Cerebellar cortex (tissue), 1 donor: ENCODE measurements at regions not wholly inside any gene's neighbourhood (a gene's known extent, or its start where the extent isn't known, plus 50 kb on each side); places are given as distances from the start of the nearest gene placed in this dataset.

Experiments used
- DNase-seq: peaks from one replicate; pipeline ENCODE4 v3.0.0-alpha.2; 2015; ENCODE audit warnings: low spot score

DNA sequence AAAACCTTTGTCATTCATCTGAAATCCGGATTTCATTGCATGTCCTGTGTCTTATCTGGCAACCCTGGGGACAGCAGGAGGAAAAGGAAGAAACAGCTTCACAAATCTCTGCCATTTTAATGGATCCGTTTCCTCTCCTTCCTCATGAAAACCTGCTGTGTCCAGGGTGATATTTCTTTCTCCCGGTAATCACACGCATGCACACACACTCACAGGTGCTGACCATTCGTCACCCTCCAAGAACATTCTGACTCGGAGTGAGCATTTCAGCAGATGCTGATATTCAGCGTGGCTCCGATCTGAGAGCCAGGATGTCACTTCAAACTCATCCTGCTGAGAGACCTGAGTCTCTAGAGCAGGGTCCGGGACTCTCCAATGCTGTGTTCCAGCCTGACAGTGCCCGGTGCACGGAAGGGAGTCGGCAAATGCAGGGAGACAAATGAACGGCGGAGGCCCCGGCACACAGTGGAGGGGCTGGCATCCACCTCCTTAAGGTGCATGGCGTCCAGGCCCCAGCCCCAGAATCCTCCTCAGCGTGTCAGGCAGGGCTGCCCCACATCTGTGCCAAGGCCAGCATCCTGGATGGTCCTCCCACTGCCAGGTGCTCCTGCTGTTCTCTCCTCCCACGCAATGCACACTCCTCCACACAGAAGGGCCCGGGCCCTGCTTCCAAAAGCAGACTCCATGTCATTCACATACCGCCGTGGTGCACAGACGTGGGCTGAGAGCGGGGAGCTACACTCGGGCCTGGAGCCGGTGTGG is 70.7 kb downstream of the RBFOX3 start:
- no peak for DNase-seq

DNA sequence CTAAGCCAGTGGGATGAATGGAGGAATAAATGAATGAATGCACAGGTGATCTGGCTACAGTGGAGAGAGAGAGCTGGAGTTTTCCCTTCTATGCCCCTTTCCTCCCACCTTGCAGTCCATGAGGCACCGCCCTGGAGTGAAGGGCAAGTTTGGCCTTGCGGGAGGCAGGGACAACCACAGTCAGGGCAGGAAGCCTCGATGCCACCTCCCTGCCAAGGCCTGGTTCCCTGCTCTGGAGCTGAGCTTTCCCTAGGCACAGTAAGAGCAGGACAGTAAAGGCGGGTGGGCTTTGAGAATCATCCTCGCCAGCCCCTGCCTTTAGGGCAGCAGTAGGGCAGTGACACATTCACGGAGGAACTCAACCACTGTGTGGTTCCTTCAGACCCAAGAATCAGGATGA is 72.6 kb downstream of the RBFOX3 start:
- DNase-seq: no peak

DNA sequence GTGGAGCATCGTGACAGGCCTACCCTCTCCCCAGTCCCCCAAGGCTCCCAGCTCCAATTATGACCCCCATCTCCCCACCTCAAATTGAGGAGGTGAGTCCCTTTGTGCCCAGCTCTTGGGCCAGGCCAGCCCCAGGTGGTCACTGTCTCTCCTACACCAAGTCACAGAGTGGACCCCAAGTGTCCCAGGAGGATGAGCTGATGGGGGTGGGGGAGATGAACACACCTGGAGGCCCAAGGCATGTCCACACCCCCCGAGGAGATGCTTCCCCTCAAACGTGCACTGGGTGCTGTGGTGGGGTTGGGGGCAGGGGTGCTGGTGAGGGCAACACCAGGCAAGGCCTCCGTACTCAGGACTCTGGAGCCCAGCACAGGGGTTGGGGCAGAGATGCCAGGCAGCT is 73.2 kb downstream of the RBFOX3 start:
- no peak for DNase-seq

DNA sequence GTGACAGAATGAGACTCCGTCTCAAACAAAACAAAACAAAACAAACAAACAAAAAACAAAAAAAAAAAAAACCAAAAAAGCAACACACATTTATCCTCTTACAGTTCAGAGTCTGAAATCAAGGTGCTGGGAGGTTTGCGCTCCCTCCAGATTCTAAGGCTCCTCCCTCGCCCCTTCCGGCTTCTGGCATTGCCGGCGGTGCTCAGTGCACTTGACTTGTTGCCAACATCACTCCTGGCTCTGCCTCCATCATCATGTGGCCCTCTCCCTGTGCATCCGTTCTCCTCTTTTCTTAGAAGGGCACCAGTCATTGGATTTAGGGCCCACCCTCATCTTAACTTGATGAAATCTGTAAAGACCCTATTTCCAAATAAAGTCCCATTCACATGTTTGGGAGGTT is 73.8 kb downstream of the RBFOX3 start:
- DNase-seq: peak; percentile 85

DNA sequence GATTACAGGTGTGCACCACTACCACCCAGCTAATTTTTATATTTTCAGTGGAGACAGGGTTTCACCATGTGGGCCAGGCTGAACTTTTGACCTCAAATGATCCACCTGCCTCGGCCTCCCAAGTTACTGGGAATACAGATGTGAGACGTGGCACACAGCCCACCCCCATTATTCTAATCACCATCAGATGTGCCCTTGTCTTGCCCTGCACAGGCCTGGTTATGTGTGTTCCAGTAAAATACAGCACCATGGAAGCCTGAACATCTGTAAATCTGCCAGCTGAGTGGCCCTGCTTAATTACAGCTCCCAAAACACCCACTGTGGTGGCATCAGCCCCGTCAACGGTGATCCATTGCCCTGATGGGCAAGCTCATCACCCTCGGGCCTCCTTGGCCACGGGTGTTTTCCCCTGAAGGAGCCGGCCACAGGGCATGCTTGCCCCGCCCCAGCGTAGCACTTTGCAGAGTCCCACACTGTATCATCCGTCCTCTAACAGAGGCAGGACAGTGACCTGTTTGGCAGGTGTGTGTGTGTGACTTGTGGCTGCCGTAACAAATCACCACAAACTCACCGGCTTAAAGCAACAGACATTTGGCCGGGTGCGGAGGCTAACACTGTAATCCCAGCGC is 74.5 kb downstream of the RBFOX3 start:
- no peak for DNase-seq

DNA sequence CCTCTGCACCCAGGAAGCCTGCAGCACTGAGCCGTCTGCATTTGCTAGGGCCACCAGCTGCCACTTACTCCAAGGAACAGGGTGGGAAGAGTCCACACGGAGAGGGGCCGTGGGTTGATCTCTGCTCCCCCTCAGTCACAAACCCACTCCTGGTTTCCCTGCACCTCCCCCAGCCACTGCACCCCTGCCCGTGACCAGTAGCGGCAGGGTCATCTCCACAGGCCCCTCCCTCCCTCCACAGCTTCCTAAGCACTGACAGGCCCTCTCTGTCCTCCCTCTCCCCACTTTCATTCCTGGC is 75.2 kb downstream of the RBFOX3 start:
- DNase-seq: no peak

DNA sequence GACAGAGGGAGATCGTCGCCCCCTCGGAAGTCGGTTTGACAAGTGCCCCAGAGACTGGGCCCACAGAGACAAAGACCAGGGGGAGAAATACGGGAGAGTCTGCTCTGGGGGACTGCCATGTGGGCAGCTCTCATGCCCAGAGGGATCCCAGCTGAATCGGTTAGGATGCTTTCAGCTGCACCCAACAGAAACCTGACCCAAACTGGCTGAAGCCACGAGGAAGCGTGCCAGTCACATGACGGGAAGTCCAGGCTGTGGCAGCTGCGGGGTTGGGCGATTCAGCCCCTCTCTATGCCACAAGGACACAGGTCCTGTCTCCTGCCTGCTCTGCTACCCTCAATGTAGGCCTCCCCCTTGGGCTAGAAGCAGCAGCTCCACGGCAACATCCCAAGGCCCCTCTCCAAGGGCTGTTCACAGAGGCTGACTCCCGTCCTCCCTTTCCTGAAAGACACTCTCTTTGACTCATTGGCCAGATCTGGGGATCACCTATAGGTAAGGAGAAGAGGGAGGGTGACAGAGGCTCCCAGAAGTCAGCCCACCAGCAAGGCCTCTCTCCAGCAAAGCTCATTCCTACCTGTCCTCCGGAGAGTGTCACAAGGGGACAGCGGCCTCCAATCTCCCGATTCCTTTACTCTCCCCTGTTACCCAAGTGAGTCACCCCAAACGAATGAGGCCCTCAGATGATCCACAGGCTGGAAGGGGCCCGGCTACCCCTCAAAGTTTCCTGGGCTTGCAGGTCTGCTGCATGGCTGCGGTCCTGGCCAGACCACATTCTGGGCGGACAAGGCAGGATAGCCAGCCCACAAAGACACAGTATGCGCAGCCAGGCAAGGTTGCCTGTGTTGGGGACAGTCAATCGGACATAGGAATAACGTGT is 75.8 kb downstream of the RBFOX3 start:
- no peak for DNase-seq

GRCh38 chr17:79534111-79534510 is 76.7 kb downstream of the RBFOX3 start:
- no peak for DNase-seq

- no peak for DNase-seq
Measured at GRCh38 chr17:79533116-79533515, 77.7 kb downstream of the RBFOX3 start.

GRCh38 chr17:79532107-79532790 is 78.6 kb downstream of the RBFOX3 start:
- no peak for DNase-seq

- no peak for DNase-seq
Measured at GRCh38 chr17:79531191-79532095, 79.4 kb downstream of the RBFOX3 start.

- peak; percentile 36 for DNase-seq
Measured at GRCh38 chr17:79530361-79531105, 80.3 kb downstream of the RBFOX3 start.

DNA sequence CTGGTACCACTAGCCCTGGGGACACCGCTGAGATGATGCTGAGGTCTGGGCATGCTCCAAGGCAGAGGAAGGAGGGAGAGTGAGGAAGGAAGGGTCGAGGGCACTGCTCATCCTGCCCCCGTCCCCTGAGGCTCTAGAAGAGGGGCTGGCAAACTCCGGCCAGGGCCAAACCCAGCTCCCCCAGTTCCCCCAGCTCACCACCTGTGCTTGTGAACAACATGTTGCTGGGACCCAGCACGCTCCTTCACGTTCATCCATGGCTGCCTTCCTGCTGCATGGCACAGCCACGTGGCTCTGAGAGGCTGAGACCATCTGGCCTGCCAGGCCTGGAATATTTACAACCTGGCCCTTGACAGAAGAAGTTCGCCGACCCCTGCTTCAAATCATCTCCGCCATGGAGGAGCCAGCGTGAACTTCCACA is 81.2 kb downstream of the RBFOX3 start:
- DNase-seq: peak; percentile 57

DNA sequence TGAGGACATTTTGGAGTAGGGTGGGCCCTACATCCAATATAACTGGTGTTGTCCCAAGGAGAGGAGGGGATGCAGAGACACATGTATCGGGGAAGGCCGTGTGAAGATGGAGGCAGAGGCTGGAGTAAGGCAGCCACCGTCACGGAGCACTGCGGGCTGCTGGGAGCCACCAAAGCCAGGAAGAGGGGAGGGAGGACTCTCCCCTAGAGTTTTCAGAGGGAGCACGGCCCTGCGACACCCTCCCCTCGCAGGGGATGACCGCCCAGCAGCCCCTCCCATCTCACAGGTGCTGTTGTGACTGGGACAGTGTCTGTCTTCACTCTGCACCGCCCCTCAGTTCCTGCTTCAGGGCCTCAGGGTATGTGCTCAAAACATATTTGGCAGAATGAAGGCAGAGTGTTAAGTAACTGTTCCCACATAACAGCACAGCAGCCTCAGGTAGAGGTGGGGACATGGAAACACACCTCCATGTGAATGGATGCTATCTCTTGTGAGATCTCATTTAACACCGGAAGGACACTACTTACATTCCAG is 82.2 kb downstream of the RBFOX3 start:
- DNase-seq: no peak

DNA sequence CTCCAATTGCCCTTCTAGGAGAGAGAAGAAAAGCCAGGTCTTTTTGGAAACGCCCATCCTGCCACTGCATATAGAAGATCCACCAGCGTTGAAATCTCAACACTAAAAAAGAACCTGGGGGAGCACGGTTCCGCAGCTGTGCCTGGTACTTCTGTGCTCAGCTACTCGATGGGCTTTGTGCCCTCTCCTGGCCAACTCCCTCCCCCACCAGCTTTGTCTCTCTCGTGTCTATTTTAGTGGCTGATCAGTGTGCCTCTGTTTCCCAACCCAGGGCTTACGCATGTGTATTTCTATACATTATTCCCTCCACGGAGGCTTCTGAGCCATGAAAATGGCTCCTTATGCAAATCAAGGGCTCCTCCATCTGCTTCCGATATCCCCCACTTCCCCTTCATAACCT is 83.5 kb downstream of the RBFOX3 start:
- DNase-seq: no peak

DNA sequence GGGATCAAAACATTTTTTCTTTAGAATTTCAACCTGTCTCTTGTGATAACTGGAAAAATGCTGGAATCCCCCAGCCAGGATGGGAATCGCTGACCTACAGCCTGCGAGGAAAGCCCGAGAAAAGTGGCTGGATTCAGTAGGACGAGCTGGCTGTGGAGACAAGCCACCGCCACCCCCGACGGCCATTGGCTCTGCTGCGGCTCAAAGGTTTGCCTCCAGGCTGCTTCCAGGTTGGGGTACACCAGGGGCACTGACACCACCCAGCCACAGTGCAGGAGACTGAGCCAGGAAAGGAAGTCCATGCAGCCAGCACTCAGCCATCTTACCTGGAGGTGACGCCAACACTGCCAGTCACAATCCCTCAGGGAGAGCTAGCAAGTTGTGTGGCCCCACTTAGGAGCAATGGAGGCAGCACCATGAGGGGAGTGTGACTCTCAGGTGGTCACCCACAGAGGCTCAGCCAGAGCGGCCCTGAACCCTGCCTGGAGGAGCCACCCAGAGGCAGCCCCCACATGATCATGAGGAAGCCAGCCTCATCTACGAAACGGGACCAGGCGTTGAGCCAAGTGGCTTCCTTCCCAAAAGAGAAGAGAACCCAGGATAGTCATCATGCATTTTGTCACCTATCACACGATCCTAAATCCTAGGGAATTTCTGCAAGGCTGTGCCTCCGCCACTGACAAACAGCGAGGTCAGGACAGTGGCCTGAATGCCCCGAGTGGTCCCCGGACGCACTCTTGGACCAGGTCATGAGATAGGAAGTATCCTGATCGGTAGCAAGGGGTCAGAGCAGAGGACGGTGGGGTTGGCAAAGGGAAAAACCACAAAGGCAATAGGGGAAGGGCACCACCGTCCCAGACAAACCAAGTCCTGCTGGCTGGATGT is 84.8 kb downstream of the RBFOX3 start:
- no peak for DNase-seq

DNA sequence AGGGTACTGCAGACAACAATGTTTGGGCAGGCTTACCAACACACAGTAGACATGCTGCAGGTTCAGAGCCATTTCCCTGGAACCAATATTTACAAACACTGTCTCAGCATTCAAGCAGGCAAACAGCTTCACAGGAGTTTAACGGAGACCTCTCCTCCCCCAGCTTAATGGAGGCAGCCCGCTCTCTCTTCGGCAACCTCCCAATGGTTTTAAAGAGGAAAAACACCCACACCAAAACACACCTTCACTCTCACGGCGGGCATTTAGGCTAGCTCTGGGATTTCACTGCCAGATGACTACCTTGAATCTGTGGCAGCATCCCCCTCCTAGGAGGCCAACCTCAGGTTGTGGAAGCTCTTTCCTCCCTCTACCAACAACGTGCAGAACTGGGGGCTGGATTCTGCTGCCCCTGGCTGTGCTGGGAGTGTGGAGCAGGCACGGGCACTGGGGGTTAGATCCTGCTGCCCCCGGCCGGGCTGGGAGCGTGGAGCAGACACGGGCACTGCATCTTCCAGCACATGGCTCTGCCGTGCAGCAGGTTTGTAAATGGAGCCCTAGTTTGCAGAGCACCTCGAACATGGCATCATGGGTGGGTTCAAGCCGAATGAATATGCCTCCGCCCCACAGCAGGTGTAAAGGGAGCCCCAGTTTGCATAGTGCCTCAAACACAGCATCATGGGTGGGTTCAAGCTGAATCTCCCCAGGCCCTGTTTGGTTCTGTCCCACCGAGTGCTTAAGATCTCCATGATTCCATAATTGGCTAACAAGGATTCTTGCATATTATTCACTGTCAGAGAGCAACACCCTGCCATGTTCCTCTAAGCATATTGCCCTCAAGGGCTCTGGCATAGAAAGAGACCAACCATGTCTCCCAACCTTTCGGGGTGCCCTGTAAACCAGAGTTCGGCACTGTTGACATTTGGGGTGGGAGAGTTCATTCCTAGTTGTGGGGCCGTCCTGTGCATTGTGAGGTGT is 86.4 kb downstream of the RBFOX3 start:
- no peak for DNase-seq

GRCh38 chr17:79522414-79522813 is 88.4 kb downstream of the RBFOX3 start:
- no peak for DNase-seq
